IPS-NIHi7 (cell line): ENCODE measurements at regions not wholly inside any gene's neighbourhood (a gene's known extent, or its start where the extent isn't known, plus 50 kb on each side); places are given as distances from the start of the nearest gene placed in this dataset.
"Not testable (repeated sequence)": the region's sequence is repeated elsewhere in the genome, so short reads cannot be mapped to it uniquely, and the experiment has no call there.

Experiments used
- DNase-seq: peaks from one replicate; pipeline ENCODE4 v3.0.0; 2012; ENCODE audit warnings: mixed read lengths; ENCODE audit errors: extremely low spot score

DNA sequence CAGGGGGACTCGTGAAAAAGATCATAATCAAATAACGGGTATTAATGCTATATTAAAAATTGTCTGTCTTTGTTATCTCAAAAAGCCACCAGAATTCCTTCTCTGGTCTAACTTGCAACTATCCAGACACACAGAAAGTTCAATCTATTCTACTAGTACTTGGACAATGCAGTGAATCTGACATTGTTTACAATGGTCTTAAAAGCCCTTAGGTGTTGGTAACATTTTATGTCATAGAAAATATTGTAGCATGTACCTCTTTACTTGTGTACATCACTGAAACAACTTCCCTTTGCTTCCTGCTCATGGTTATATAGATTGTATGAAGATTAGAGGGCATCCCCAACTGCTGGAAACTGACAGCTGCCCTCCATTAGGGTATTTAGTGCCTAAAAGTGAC lies 71.1 kb upstream of the PPP3CA start:
- DNase-seq: no peak

GRCh38 chr4:101418055-101418454 lies 70.7 kb upstream of the PPP3CA start:
- no peak for DNase-seq

DNA sequence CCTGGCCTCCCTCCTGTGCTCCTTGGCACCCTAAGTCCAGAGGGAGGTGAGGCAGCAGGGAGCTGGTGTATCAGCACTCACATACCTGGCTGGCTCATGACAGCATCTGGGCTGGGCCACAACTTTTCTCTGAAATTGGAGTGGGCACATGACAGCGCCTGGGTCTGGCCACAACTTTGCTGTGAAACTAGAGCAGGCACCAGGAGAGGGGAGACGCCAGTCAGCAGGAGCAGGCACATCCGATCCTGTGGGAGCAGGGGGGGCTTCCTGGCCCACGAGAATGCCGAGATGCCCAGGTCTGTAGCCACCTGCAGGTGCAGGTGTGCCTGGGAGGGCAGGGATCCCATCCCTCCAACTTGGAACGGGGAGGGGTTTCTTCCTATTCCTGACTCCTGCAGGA lies 69.7 kb upstream of the PPP3CA start:
- DNase-seq: no peak

GRCh38 chr4:101415962-101416361 lies 68.6 kb upstream of the PPP3CA start:
- DNase-seq: no peak

DNA sequence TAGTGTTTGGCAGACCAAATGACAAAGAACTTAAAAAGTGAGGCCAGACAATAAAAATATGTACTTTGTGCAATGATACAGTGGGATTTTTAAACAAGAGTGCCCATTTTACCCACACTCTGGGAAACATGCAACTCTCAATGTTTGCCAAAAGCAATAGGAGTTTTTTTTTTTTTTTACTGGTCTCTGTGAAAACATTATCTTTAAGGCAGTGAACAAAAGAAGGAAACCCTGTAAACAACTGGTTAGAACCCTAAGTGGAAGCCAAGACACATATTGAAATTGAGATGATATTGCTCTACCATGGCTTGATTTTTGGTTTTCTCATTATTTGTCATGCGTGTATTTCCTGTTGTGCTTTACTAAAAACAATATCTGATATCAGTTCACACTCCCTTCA lies 67.2 kb upstream of the PPP3CA start:
- DNase-seq: no peak

DNA sequence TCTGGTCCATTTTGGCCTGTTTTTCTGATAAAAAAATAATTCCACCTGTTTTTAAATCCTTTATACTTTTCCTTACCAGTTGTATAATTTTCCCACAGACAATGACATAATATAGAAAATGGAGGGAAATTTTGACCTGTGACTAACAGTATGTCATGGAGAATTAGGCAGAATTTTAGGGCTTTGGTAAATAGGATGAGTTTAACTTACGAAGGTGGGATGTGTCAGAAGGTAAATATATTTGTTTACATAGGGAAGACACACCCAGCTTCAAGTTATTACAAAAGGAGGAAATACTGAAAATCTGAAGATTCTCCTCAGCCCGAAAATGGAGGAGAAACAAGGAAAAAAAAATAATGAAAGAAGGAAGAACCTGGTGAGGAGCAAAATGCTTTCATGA lies 64.6 kb upstream of the PPP3CA start:
- DNase-seq: no peak

DNA sequence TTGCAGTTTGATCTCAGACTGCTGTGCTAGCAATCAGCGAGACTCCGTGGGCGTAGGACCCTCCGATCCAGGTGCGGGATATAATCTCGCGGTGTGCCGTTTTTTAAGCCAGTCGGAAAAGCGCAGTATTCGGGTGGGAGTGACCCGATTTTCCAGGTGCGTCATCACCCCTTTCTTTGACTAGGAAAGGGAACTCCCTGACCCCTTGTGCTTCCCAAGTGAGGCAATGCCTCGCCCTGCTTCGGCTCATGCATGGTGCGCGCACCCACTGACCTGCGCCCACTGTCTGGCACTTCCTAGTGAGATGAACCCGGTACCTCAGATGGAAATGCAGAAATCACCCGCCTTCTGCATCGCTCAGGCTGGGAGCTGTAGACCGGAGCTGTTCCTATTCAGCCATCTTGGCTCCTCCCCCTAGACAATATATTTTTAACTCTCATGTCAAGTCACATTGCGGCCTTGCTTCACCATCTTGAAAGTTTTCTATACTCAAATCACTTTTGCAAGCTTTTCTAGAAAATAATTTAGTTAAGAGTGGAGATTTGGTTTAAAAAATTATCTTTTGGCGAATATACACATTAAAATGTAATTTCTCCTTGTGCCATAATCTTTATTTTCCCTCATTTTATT lies 64.1 kb upstream of the PPP3CA start:
- DNase-seq: not testable (repeated sequence)

DNA sequence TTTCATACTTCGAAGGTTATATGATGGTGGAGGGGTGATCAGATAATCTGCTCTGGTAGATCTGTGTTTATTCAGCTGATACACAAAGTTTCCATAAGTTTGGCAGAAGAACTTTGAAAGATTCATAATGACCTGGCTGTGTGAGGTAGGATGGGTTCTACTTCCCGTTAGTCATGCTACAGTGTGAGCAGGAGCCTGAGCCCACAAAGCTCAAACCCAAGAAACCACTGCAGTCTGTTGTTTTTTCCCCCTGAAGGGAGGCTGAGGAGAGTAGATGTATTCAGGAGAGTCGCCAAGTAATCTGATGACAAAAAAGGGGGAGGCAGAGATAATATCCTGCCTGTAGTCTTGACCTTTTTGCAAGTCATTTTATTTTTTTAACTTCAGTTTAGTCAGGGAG lies 52.8 kb upstream of the PPP3CA start:
- no peak for DNase-seq

GRCh38 chr4:101398807-101399206 lies 51.5 kb upstream of the PPP3CA start:
- no peak for DNase-seq
